ENCODE measurements at regions not wholly inside any gene's neighbourhood (a gene's known extent, or its start where the extent isn't known, plus 50 kb on each side); places are given as distances from the start of the nearest gene placed in this dataset.

DNA sequence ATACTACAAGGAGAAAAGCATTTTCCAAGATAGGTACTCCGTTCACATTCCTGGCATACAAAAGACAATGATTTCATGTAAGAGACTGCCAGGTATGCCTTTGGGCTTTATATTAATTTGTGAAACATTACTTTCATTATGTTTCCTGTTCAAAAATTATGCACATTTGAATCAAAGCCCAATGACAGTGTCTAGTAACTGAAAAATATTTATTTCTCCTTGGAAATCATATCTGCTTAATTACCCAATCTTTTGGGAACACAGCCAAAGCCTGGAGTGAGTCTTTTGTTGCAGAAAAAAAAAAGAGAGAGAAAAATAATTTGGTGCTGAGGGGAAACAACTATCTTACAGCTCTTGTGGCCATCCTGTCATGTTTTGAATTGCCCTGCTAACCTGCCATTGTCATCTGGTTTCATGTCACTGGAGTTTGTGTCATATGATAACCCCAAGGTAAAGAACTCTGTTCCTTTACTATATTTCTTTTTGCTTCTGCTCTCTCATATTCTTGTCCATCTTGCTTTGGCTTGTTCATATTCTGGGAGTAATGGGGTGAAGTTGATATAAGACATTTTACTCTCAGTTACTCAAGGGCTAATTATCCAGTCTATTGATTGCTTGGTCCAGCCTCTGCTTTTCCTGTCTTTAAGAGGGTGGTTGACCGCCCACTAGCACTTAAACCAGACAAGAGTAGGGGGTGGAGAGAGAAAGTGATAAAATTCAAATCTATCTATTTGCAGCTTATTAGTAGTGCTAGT, 238.3 kb upstream of the NUDT12 start:
- peaks cover 0 to 32% (median 5%) of the 10 kb centered on the region in 6 donors for H3K9me3 Mint-ChIP-seq
- DNase-seq = no peak
- no peaks in the 10 kb centered on the region for H3K4me1 Mint-ChIP-seq
- no peaks in the 10 kb centered on the region for H3K36me3 Mint-ChIP-seq
- no peak overlapping the region for H3K27ac Mint-ChIP-seq
- H3K4me3 Mint-ChIP-seq = no peak overlapping the region
- H3K27me3 Mint-ChIP-seq (ENCODE audit: low read depth in 3 of 3) = peaks cover 0 to 2% (median 0%) of the 10 kb centered on the region in 3 donors

DNA sequence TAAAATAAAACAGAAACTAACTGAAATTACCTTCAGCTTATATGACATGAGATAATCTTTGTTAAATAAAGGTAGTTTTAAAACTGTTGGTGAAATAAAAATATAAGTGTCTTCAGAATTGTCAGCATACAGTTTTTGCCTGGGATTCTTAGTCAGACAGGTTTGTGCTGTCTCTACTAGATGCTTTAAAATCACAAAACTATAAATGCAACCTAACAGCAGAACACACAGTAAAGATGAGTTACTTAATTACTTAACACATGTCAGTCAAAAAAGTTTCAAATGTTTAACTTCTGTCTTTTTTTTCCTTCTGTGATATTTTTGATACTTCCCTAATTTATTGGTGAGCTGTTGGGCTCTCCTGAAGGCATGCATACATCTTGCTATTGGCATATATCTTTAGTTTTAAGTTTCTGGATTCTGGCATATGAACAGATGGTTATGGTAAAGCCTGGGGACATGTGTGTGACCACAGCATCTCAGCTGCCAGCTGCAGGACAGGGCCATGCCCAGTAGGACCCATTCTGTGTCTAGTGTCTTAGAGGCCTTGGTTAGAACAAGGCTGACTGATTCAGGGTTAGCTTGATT, 231.1 kb upstream of the NUDT12 start:
- Mint-ChIP-seq H3K27ac (no peak overlapping the region), H3K27me3 (ENCODE audit: low read depth in 3 of 3) (peaks cover 0 to 3% (median 0%) of the 10 kb centered on the region in 3 donors), H3K36me3 (peaks cover 0 to 3% (median 0%) of the 10 kb centered on the region in 3 donors), H3K9me3 (peaks cover 2 to 53% (median 34%) of the 10 kb centered on the region in 6 donors), H3K4me1 (no peaks in the 10 kb centered on the region), H3K4me3 (no peak overlapping the region)
- DNase-seq = no peak

DNA sequence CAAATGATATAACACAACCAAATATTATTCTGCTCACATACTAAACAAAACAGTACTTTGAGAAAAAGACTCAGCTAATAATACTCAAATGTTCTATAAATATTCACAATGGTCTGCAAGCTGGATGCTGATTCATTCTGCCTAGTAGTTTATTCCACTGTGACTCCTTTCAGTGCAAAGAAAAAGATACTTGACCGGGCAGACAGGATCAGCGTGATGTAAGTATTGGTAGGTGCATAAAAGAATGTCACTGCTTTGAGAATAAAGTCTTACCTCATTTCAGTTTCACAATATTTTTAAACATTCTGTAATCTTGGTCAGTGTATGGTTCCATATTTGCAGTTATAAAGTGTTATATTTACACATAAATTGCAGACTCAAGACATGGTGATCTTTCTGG, 223.0 kb upstream of the NUDT12 start:
- H3K4me3 Mint-ChIP-seq = no peak overlapping the region
- H3K9me3 Mint-ChIP-seq = peaks cover 3 to 31% (median 12%) of the 10 kb centered on the region in 6 donors
- H3K4me1 Mint-ChIP-seq = no peaks in the 10 kb centered on the region
- no peak overlapping the region for H3K27ac Mint-ChIP-seq
- DNase-seq = no peak
- no peaks in the 10 kb centered on the region for H3K36me3 Mint-ChIP-seq
- H3K27me3 Mint-ChIP-seq (ENCODE audit: low read depth in 3 of 3) = no peaks in the 10 kb centered on the region

DNA sequence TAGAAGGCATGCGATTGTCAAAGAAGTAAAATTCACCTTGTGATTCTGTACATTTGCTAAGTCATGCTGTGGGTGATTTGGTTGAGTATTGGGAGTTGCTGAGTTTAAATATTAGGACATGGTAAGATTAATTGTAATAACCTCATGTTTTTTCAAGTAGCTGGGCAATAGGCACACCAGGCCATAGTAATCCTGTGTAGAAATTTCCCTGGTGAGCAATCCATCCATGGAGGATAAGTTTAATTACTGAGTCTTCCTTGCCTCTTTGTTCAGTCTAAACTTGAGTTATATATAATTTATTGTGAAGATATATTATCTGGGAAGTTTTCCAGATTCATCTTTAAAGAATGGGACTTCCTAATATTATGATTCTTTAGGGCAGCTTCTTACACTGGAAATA, 221.1 kb upstream of the NUDT12 start:
- Mint-ChIP-seq H3K4me1 (no peaks in the 10 kb centered on the region), H3K9me3 (peaks cover under 1 to 20% (median 7%) of the 10 kb centered on the region in 6 donors), H3K4me3 (no peak overlapping the region), H3K36me3 (no peaks in the 10 kb centered on the region), H3K27me3 (ENCODE audit: low read depth in 3 of 3) (peaks cover 0 to 2% (median 0%) of the 10 kb centered on the region in 3 donors), H3K27ac (no peak overlapping the region)
- DNase-seq = no peak

DNA sequence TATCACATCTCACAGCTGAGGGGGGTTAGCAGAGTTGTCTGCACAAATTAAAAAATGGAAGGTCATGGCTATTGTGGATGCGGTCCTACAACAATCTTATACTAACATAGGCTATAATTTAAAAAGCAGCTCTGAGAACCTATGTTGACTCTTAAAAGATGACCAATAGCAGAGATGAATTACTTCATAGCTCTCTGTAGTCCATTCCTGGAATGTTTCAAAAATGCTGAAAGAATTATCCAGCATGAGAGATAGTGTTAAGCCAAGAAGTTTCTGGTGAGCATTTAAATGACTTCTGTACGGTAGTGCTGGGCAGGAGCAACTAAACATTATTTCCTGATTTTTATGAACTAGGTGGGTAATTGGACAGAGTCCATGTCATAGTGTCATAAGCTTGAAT, 218.2 kb upstream of the NUDT12 start:
- no peak overlapping the region for H3K27ac Mint-ChIP-seq

DNA sequence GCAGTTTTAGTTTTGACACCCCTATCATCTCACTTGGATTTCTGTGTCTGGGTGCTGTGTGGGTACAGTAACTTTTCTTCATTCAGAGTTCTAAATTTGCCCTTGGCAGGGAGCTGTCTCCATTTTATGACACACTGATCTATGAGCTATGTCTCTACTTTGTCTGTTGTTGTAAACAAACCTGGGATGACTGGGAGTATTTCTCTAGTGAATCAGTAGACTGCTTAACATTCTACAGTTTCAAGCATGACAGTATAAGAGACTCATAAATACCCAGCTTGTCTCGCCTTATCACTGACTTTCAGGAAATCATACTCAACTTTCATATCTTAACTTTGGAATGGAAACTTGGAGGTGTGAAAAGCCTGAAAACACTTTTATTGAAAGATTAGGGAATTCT, 212.1 kb upstream of the NUDT12 start:
- no peak overlapping the region for H3K4me3 Mint-ChIP-seq
- H3K27me3 Mint-ChIP-seq (ENCODE audit: low read depth in 3 of 3) = no peaks in the 10 kb centered on the region
- peaks cover 2 to 21% (median 15%) of the 10 kb centered on the region in 6 donors for H3K9me3 Mint-ChIP-seq
- no peak for DNase-seq
- no peak overlapping the region for H3K27ac Mint-ChIP-seq
- no peaks in the 10 kb centered on the region for H3K4me1 Mint-ChIP-seq
- no peaks in the 10 kb centered on the region for H3K36me3 Mint-ChIP-seq

More for the DNA sequence above, 218.2 kb upstream of the NUDT12 start:
- Mint-ChIP-seq H3K4me3 (no peak overlapping the region), H3K27me3 (ENCODE audit: low read depth in 3 of 3) (peaks cover 0 to 2% (median 0%) of the 10 kb centered on the region in 3 donors), H3K36me3 (no peaks in the 10 kb centered on the region), H3K9me3 (peaks cover 4 to 22% (median 10%) of the 10 kb centered on the region in 6 donors), H3K4me1 (no peaks in the 10 kb centered on the region)
- DNase-seq = no peak

DNA sequence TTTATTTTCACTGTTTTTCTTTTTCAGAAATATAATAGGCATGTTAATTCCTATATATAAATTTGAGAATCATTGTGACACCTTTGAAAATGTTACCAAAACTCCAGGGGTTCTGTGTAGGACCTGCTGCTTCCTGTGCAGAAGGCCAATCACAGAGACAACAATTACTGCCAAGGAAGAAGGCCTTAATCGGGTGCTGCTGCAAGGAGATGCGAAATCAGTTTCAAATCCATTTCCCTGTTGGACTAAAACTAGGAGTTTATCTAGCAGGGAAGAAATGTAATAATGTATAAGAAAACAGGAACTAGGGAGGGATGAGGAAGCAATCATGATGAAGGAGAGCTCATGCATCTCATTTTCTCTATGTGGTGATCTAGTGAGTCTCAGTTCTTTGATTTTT, 209.7 kb upstream of the NUDT12 start:
- no peaks in the 10 kb centered on the region for H3K4me1 Mint-ChIP-seq
- DNase-seq = no peak
- no peak overlapping the region for H3K27ac Mint-ChIP-seq
- no peak overlapping the region for H3K4me3 Mint-ChIP-seq
- H3K27me3 Mint-ChIP-seq (ENCODE audit: low read depth in 3 of 3) = no peaks in the 10 kb centered on the region
- H3K36me3 Mint-ChIP-seq = no peaks in the 10 kb centered on the region
- H3K9me3 Mint-ChIP-seq = peaks cover 2 to 30% (median 15%) of the 10 kb centered on the region in 6 donors

DNA sequence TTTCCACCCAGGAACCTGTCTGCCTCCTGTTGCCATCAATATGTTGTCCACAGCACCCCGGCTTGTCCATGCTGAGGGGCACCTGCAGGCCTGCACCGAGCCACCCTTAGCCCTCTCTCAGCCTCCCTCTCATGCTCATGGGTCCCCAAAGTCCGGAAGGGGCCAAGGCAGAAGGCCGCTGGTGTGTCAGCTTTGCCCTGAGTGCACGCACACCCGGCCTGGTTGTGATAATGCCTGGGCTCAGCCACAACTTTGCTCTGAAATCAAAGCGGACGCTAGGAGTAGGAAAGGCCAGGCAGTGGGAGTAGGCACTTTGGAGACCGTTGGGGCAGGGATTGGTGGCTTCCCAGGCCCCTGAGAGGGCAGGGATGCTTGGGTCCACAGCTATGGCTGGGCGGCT, 201.8 kb upstream of the NUDT12 start:
- DNase-seq = no peak
- no peaks in the 10 kb centered on the region for H3K4me1 Mint-ChIP-seq
- H3K9me3 Mint-ChIP-seq = peaks cover 4 to 33% (median 14%) of the 10 kb centered on the region in 6 donors
- H3K27me3 Mint-ChIP-seq (ENCODE audit: low read depth in 3 of 3) = peaks cover 0 to 2% (median 1%) of the 10 kb centered on the region in 3 donors
- no peak overlapping the region for H3K27ac Mint-ChIP-seq
- no peaks in the 10 kb centered on the region for H3K36me3 Mint-ChIP-seq
- no peak overlapping the region for H3K4me3 Mint-ChIP-seq

DNA sequence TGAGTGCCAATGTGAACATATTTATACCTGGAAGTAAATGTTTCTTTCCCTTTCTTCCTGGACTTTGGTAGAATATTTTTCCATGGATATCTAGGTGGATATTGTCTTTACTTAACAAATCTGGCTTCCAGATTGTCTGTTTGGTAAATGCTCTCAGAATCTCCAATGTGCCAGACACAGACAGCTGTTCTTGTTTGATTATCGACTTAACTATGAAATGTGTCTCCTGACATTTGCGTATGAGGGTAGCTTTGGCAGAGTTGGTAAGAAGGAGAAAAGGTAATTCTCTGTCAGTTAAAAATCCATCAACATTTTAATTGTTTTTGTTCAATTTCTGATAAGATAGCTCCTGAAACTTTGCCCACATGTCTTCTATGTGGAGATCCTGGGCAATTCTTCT, 196.4 kb upstream of the NUDT12 start:
- Mint-ChIP-seq H3K4me1 (no peaks in the 10 kb centered on the region), H3K4me3 (no peak overlapping the region), H3K9me3 (peaks cover 4 to 25% (median 13%) of the 10 kb centered on the region in 6 donors), H3K27me3 (ENCODE audit: low read depth in 3 of 3) (peaks cover 0 to 4% (median 2%) of the 10 kb centered on the region in 3 donors), H3K36me3 (no peaks in the 10 kb centered on the region), H3K27ac (no peak overlapping the region)
- no peak for DNase-seq

DNA sequence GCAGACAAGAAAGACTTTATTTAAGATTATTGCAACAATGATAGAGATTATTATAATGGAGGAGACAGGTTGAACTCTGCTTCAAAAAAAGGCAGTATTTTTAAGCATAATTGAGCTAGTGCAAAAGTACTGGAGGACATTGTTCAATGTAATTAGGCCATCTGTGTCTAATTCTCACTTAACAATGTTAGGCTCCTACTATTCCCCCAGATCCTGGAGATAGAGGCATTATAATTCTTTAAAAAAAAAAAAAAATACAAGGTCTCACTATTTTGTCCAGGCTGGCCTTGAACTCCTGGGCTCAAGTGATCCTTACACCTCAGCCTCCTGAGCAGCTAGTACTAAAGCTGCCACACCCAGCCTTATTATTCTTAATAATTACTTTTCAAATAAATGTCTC, 193.4 kb upstream of the NUDT12 start:
- Mint-ChIP-seq H3K27me3 (ENCODE audit: low read depth in 3 of 3) (peaks cover 0 to 3% (median 2%) of the 10 kb centered on the region in 3 donors), H3K36me3 (peaks cover 0 to 4% (median 0%) of the 10 kb centered on the region in 3 donors), H3K9me3 (peaks cover 4 to 17% (median 8%) of the 10 kb centered on the region in 6 donors), H3K4me1 (no peaks in the 10 kb centered on the region), H3K4me3 (no peak overlapping the region), H3K27ac (no peak overlapping the region)
- no peak for DNase-seq

DNA sequence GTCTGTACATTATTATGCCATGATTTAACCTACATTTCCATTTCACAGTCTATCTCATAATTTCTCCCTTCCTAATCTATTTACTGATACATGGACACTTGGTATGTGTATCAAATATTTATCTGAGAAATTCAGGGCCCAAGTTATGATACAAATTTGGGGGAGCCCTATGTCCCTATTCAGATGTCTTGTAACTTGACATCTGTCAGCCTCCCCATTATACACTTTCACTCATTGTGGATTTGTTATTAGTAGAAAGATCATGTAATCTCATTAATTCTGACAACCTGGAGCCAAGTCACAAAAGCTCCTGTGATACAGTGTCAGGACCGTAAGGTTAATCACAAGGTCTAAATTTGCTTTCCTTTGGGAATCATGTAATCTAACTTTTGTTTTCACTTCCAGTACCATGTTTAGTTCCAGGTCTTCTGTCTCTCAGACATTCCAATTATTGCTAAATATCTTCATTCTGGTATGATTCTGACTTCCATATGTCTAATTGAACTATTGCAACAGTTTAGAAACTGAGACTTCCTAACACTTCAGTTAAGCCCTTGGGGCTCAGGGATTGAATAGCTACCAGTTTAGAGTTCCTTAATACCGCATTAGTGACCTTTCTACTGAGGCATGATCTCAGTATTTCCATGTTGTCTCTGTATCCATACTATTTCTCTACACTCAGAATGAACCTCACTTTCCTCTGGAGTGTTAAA, 182.9 kb upstream of the NUDT12 start:
- no peak overlapping the region for H3K27ac Mint-ChIP-seq
- no peaks in the 10 kb centered on the region for H3K4me1 Mint-ChIP-seq
- peaks cover 0 to 42% (median 11%) of the 10 kb centered on the region in 6 donors for H3K9me3 Mint-ChIP-seq
- H3K4me3 Mint-ChIP-seq = no peak overlapping the region
- no peak for DNase-seq
- H3K27me3 Mint-ChIP-seq (ENCODE audit: low read depth in 3 of 3) = no peaks in the 10 kb centered on the region
- H3K36me3 Mint-ChIP-seq = no peaks in the 10 kb centered on the region

DNA sequence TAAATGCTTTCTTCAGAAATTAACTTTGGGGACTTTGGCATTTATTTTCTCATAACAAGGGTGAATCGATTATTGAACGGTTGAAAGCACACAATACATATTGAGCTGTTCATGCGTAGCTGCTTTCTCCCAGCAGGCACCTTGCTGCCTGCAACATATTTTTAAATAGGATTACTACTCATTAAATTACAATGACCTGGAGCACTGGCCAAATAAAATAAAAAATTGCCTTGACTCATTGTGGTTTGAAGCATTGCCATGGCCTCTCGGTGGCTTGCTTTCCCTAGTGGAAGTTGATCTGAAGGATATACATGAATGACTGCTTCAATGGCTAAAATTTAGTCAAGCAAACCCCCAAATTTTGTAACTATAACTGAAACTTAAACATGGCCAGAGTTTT, 181.6 kb upstream of the NUDT12 start:
- H3K9me3 Mint-ChIP-seq = peaks cover 0 to 33% (median 9%) of the 10 kb centered on the region in 6 donors
- H3K27me3 Mint-ChIP-seq (ENCODE audit: low read depth in 3 of 3) = peaks cover 0 to 3% (median 0%) of the 10 kb centered on the region in 3 donors
- no peaks in the 10 kb centered on the region for H3K4me1 Mint-ChIP-seq
- no peak overlapping the region for H3K4me3 Mint-ChIP-seq
- no peaks in the 10 kb centered on the region for H3K36me3 Mint-ChIP-seq
- H3K27ac Mint-ChIP-seq = no peak overlapping the region
- DNase-seq = no peak

DNA sequence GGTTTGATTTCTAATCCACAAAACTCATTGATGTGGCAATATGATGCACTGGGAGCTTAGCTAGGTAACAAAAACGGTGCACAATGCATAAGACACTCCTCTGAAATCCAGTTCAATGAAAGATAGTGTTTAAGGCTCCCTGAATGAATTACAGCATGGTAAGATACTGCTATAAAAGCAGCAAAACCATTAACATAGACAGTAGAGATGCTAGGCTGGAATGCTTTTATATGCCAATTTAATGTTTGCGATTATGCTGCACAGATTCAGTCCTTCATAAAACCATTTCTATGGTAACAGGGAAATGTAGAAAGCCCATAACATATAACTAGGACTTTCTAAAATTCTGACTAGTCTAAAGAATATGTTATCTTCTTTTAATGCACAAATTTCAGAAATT, 180.8 kb upstream of the NUDT12 start:
- DNase-seq = no peak
- peaks cover 0 to 29% (median 8%) of the 10 kb centered on the region in 6 donors for H3K9me3 Mint-ChIP-seq
- H3K4me3 Mint-ChIP-seq = no peak overlapping the region
- no peaks in the 10 kb centered on the region for H3K4me1 Mint-ChIP-seq
- peaks cover 0 to 3% (median 0%) of the 10 kb centered on the region in 3 donors for H3K27me3 Mint-ChIP-seq (ENCODE audit: low read depth in 3 of 3)
- H3K36me3 Mint-ChIP-seq = no peaks in the 10 kb centered on the region
- H3K27ac Mint-ChIP-seq = no peak overlapping the region

DNA sequence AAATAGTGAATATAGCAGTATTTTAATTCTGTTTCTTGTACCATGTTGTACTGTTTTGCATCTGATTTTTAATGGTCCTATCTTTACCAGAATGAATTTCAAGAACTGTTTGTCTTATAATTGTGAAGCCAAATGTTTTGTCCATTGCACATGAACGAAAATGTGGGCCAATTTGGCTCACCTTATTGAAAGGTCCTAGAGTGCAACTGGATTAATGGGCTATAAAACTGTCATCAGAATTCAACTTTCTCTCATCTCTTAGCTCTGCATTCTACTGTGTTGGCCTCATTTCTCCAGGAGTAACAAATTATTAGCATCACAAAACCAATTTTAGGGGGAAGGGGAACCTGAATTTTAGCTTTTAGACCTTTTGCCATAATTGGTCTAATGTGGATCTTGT, 179.4 kb upstream of the NUDT12 start:
- Mint-ChIP-seq H3K36me3 (no peaks in the 10 kb centered on the region), H3K27ac (no peak overlapping the region), H3K4me1 (no peaks in the 10 kb centered on the region), H3K27me3 (ENCODE audit: low read depth in 3 of 3) (peaks cover 0 to 3% (median 0%) of the 10 kb centered on the region in 3 donors), H3K9me3 (peaks cover 0 to 22% (median 7%) of the 10 kb centered on the region in 6 donors), H3K4me3 (no peak overlapping the region)
- DNase-seq = no peak
